WI38 (cell line): ENCODE measurements at regions not wholly inside any gene's neighbourhood (a gene's known extent, or its start where the extent isn't known, plus 50 kb on each side); places are given as distances from the start of the nearest gene placed in this dataset.
"Not testable (repeated sequence)": the region's sequence is repeated elsewhere in the genome, so short reads cannot be mapped to it uniquely, and the experiment has no call there.

Source experiments
- H3K4me3 ChIP-seq: 2 replicates; pipeline ENCODE4 v1.5.1; 2011; ENCODE audit warnings: low read depth, mild to moderate bottlenecking, control low read depth, low read length
- CTCF ChIP-seq: IDR thresholded peaks from 2 replicates; pipeline ENCODE4 v1.5.1; 2012; ENCODE audit warnings: low read depth, mild to moderate bottlenecking, control low read depth, low read length

GRCh38 chr4:181827246-181827645, 416.0 kb upstream of the TENM3 start:
- TF ChIP-seq CTCF = no peak
- no peak overlapping the region for H3K4me3 ChIP-seq

GRCh38 chr4:181830404-181831035, 412.7 kb upstream of the TENM3 start:
- no peak overlapping the region for H3K4me3 ChIP-seq
- TF ChIP-seq CTCF = no peak

- no peak overlapping the region for H3K4me3 ChIP-seq
- no peak for TF ChIP-seq CTCF
Observed at GRCh38 chr4:181834071-181834470, 409.1 kb upstream of the TENM3 start.

GRCh38 chr4:181835348-181835747, 407.9 kb upstream of the TENM3 start:
- H3K4me3 ChIP-seq = no peak overlapping the region
- no peak for TF ChIP-seq CTCF

- TF ChIP-seq CTCF = no peak
Observed at GRCh38 chr4:181838253-181838652, 404.9 kb upstream of the TENM3 start.

GRCh38 chr4:181843797-181844196, 399.4 kb upstream of the TENM3 start:
- not testable (repeated sequence) for H3K4me3 ChIP-seq

More at GRCh38 chr4:181838253-181838652, 404.9 kb upstream of the TENM3 start:
- H3K4me3 ChIP-seq = no peak overlapping the region

- no peak for TF ChIP-seq CTCF
Observed at GRCh38 chr4:181845617-181846016, 397.6 kb upstream of the TENM3 start.

GRCh38 chr4:181846934-181847333, 396.3 kb upstream of the TENM3 start:
- no peak overlapping the region for H3K4me3 ChIP-seq
- no peak for TF ChIP-seq CTCF

More at GRCh38 chr4:181845617-181846016, 397.6 kb upstream of the TENM3 start:
- no peak overlapping the region for H3K4me3 ChIP-seq
